Liver (tissue), 8 donors: ENCODE measurements at regions not wholly inside any gene's neighbourhood (a gene's known extent, or its start where the extent isn't known, plus 50 kb on each side); places are given as distances from the start of the nearest gene placed in this dataset.

Experiments
- DNase-seq: peaks from one replicate; pipeline ENCODE4 v3.0.0-alpha.2; 2017; ENCODE audit warnings: low spot score
- H3K27ac ChIP-seq, 2 donors: one replicate each; pipeline ENCODE4 v1.7.0; 2013; ENCODE audit warnings: inconsistent platforms in 2 of 2, low read length in 2 of 2, control low read depth in 1 of 2, low read depth in 1 of 2, mild to moderate bottlenecking in 1 of 2
- H3K27me3 ChIP-seq, 4 donors: one replicate each; pipeline versions ENCODE4 v1.6.1 to v1.7.0; 2013; ENCODE audit warnings: low read length in 3 of 4, inconsistent platforms in 1 of 4, mild to moderate bottlenecking in 1 of 4, moderate library complexity in 1 of 4; ENCODE audit not compliant: control insufficient read depth in 4 of 4, insufficient read depth in 4 of 4
- H3K36me3 ChIP-seq, 4 donors: one replicate each; pipeline versions ENCODE4 v1.6.1 to v1.7.0; 2013; ENCODE audit warnings: low read length in 3 of 4, mild to moderate bottlenecking in 3 of 4, low read depth in 1 of 4, moderate library complexity in 1 of 4; ENCODE audit not compliant: control insufficient read depth in 4 of 4, insufficient read depth in 3 of 4
- H3K4me1 ChIP-seq, 4 donors: one replicate each; pipeline versions ENCODE4 v1.6.1 to v1.7.0; 2013; ENCODE audit warnings: low read length in 3 of 4, mild to moderate bottlenecking in 3 of 4, moderate library complexity in 1 of 4; ENCODE audit not compliant: control insufficient read depth in 4 of 4, insufficient read depth in 4 of 4
- H3K4me3 ChIP-seq, 3 donors: one replicate each; pipeline versions ENCODE4 v1.6.1 to v1.7.0; 2013; ENCODE audit warnings: low read length in 3 of 3, control low read depth in 1 of 3, low read depth in 1 of 3, mild to moderate bottlenecking in 1 of 3
- H3K9ac ChIP-seq, 2 donors: one replicate each; pipeline ENCODE4 v1.7.0; 2013; ENCODE audit warnings: low read length in 2 of 2, mild to moderate bottlenecking in 2 of 2, moderate library complexity in 2 of 2, control low read depth in 1 of 2, low read depth in 1 of 2
- H3K9me3 ChIP-seq, 4 donors: one replicate each; pipeline versions ENCODE4 v1.6.1 to v1.7.0; 2013; ENCODE audit warnings: low read length in 3 of 4; ENCODE audit not compliant: control insufficient read depth in 4 of 4
- ATF3 ChIP-seq: IDR thresholded peaks from 2 replicates; pipeline ENCODE4 v1.6.1; 2016; ENCODE audit warnings: antibody characterized with exemption
- CTCF ChIP-seq: fragments of 150-350 bp; IDR thresholded peaks from 2 replicates; pipeline ENCODE4 v1.5.1; 2017; ENCODE audit warnings: improper control_type of control experiment, low read depth, low read length; ENCODE audit not compliant: missing input control
- EGR1 ChIP-seq, 2 donors: IDR thresholded peaks; 2 replicates each; pipeline ENCODE4 v1.6.1; 2016 to 2018; ENCODE audit warnings: antibody characterized with exemption in 2 of 2, low read depth in 2 of 2
- FOXA1 ChIP-seq: IDR thresholded peaks from 2 replicates; pipeline ENCODE4 v1.6.1; 2016; ENCODE audit warnings: antibody characterized with exemption
- FOXA2 ChIP-seq: IDR thresholded peaks from 2 replicates; pipeline ENCODE4 v1.6.1; 2016; ENCODE audit warnings: antibody characterized with exemption
- GABPA ChIP-seq, 2 donors: IDR thresholded peaks in 1 of 2; conservative IDR thresholded peaks in 1 of 2; 2 replicates each; pipeline ENCODE4 v1.6.1; 2016; ENCODE audit warnings: antibody characterized with exemption in 2 of 2, mild to moderate bottlenecking in 1 of 2, moderate library complexity in 1 of 2
- HNF4A ChIP-seq, 2 donors: conservative IDR thresholded peaks; 2 replicates each; pipeline ENCODE4 v1.6.1; 2016; ENCODE audit warnings: antibody characterized with exemption in 2 of 2, mild to moderate bottlenecking in 2 of 2
- HNF4G ChIP-seq: IDR thresholded peaks from 2 replicates; pipeline ENCODE4 v1.6.1; 2016; ENCODE audit warnings: antibody characterized with exemption
- JUND ChIP-seq, 2 donors: IDR thresholded peaks; 2 replicates each; pipeline ENCODE4 v1.6.1; 2016; ENCODE audit warnings: antibody characterized with exemption in 2 of 2
- MAX ChIP-seq: IDR thresholded peaks from 2 replicates; pipeline ENCODE4 v1.6.1; 2016; ENCODE audit warnings: antibody characterized with exemption
- NR2F2 ChIP-seq: IDR thresholded peaks from 2 replicates; pipeline ENCODE4 v1.6.1; 2016; ENCODE audit warnings: antibody characterized with exemption
- RAD21 ChIP-seq, 2 donors: IDR thresholded peaks; 2 replicates each; pipeline ENCODE4 v1.6.1; 2016; ENCODE audit warnings: antibody characterized with exemption in 2 of 2, mild to moderate bottlenecking in 2 of 2
- REST ChIP-seq: IDR thresholded peaks from 2 replicates; pipeline ENCODE4 v1.6.1; 2016; ENCODE audit warnings: antibody characterized with exemption, mild to moderate bottlenecking
- RXRA ChIP-seq, 2 donors: IDR thresholded peaks; 2 replicates each; pipeline ENCODE4 v1.6.1; 2017 to 2018; ENCODE audit warnings: antibody characterized with exemption in 2 of 2, mild to moderate bottlenecking in 1 of 2
- SP1 ChIP-seq: IDR thresholded peaks from 2 replicates; pipeline ENCODE4 v1.6.1; 2018; ENCODE audit warnings: antibody characterized with exemption, mild to moderate bottlenecking
- TAF1 ChIP-seq: conservative IDR thresholded peaks from 2 replicates; pipeline ENCODE4 v1.6.1; 2016; ENCODE audit warnings: antibody characterized with exemption, mild to moderate bottlenecking
- YY1 ChIP-seq: IDR thresholded peaks from 2 replicates; pipeline ENCODE4 v1.6.1; 2016; ENCODE audit warnings: antibody characterized with exemption, mild to moderate bottlenecking
- ZBTB33 ChIP-seq: IDR thresholded peaks from 2 replicates; pipeline ENCODE4 v1.6.1; 2016; ENCODE audit warnings: antibody characterized with exemption
- WGBS: extraction: QIAGEN DNeasy Blood & Tissue Kit; methylation state at CpG from one replicate; pipeline ENCODE4 v1.1.7; 2013; 5-methylcytosine and 5-hydroxymethylcytosine counted together
- donor health status: healthy.
- donor health status: healthy.
- donor health status: healthy.
- donor health status: healthy.
- donor health status: healthy.

- no peak overlapping the region for H3K9ac ChIP-seq
- H3K4me1 ChIP-seq: no peaks in the 10 kb centered on the region
- no peak for TF ChIP-seq HNF4A (conservative IDR thresholded peaks at IDR 0.05)
- no peak for TF ChIP-seq YY1
- no peak for TF ChIP-seq FOXA2
- TF ChIP-seq CTCF: no peak
- TF ChIP-seq ATF3: no peak
- TF ChIP-seq ZBTB33: no peak
- TF ChIP-seq EGR1 (IDR thresholded peaks at IDR 0.05; ENCODE audit: low read depth in 2 of 2): no peak
- TF ChIP-seq MAX: no peak
- no peak for TF ChIP-seq NR2F2
- TF ChIP-seq FOXA1: no peak
- no peak for TF ChIP-seq SP1
- no peak for TF ChIP-seq HNF4G
- peak; percentile 3 for DNase-seq
- WGBS: 90% methylated on average over 10 of the region's 10 CpGs
- peaks cover 0 to 3% (median 0%) of the 10 kb centered on the region in 4 donors for H3K27me3 ChIP-seq
- peaks cover 0 to 8% (median 0%) of the 10 kb centered on the region in 4 donors for H3K9me3 ChIP-seq
- no peaks in the 10 kb centered on the region for H3K36me3 ChIP-seq
- H3K27ac ChIP-seq: no peak overlapping the region
- no peak overlapping the region for H3K4me3 ChIP-seq
Observed at GRCh38 chr1:47669081-47669585, 231.3 kb downstream of the FOXD2 start.

- Histone ChIP-seq H3K4me3 (no peak overlapping the region), H3K27ac (no peak overlapping the region), H3K36me3 (no peaks in the 10 kb centered on the region), H3K4me1 (no peaks in the 10 kb centered on the region), H3K9ac (no peak overlapping the region), H3K9me3 (peaks cover 0 to 2% (median 0%) of the 10 kb centered on the region in 4 donors), H3K27me3 (peaks cover 0 to 3% (median 0%) of the 10 kb centered on the region in 4 donors)
- TF ChIP-seq ATF3 (no peak), HNF4G (no peak), CTCF (no peak), NR2F2 (no peak), EGR1 (IDR thresholded peaks at IDR 0.05; ENCODE audit: low read depth in 2 of 2) (no peak), FOXA2 (no peak), RAD21 (IDR thresholded peaks at IDR 0.05) (no peak), REST (no peak), TAF1 (no peak), JUND (IDR thresholded peaks at IDR 0.05) (no peak), YY1 (no peak), RXRA (IDR thresholded peaks at IDR 0.05) (no peak), SP1 (no peak), MAX (no peak), HNF4A (conservative IDR thresholded peaks at IDR 0.05) (no peak), GABPA (IDR thresholded peaks at IDR 0.05 in 1 of 2, conservative IDR thresholded peaks at IDR 0.05 in 1 of 2) (no peak), ZBTB33 (no peak), FOXA1 (no peak)
- DNase-seq: no peak
Observed at GRCh38 chr1:47672622-47673021, 234.8 kb downstream of the FOXD2 start.
